ENCODE measurements at regions not wholly inside any gene's neighbourhood (a gene's known extent, or its start where the extent isn't known, plus 50 kb on each side); places are given as distances from the start of the nearest gene placed in this dataset.

DNA sequence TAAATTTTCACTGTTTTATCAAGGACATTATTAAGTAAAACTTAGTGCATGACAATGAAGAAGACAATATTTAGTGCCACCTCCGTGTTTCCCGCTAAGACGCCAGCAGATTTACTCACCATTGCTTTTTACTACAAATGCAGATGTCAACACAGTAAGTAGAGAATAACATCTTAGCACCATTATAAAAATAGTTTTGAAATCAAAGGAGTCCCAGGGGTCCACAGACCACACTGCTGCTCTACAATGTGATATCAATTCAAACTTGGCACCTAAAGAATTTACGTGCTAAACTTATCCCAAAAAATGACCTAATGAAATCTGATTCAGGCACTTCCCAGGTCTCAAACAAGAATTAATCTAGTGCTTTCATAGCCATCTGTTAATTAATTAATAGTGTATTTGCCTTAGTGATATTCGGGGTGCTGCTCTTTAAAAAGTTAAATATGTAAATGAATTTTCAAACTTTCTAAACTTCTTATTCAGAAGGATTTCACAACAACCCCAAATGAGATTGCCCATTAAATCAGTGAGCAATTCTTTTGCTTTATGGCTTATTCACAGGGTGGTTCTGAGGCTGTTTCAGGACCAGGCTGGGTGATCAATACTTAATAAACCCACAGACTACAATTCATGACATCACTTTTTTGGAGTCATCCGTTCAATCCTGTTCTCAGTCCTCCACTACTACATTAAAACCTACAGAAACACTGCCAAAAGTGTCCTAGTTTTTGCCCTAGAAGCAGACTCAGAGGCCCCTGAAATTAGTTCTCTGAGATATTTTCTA is 161.3 kb upstream of the LMNTD1 start:
- no peak overlapping the region for H3K4me2 ChIP-seq (ENCODE audit: low read length, poor library complexity, severe bottlenecking)
- WGBS: 97% methylated on average over 5 of the region's 6 CpGs
- no peak overlapping the region for H2BK5ac ChIP-seq (ENCODE audit: low read depth, low read length, poor library complexity, severe bottlenecking)

DNA sequence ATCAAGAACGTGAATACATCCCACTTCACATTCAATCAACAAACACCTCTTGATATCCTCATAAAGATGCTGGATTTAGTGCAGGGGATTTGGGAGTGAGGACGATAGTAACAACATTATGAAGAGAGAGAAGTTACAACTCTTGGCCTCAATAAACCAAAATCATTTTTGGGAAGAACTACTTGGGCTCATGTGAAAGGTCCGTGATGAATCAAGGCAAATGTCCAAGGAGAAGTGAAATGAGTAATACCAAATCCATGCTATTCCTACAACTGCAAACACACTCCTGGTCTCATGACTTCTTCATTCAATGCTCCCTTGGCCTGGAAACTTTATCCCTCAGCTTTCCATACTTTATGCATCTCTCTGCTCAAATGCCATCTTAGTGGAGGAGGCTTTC is 162.0 kb upstream of the LMNTD1 start:
- Histone ChIP-seq H3K18ac (ENCODE audit: low read depth in 1 of 2, low read length in 2 of 2) (no peak overlapping the region), H2BK120ac (ENCODE audit: low read depth, low read length) (no peak overlapping the region), H3K23ac (ENCODE audit: low read length in 2 of 2) (no peak overlapping the region), H4K8ac (ENCODE audit: low read length) (no peak overlapping the region), H3K27me3 (ENCODE audit: control insufficient read depth in 1 of 2, insufficient read depth in 1 of 2, low read length in 2 of 2) (no peaks in the 10 kb centered on the region), H2BK15ac (ENCODE audit: low read depth, poor library complexity, severe bottlenecking) (no peak overlapping the region), H2AFZ (ENCODE audit: low read depth, low read length) (no peak overlapping the region), H3K4me2 (ENCODE audit: low read length, poor library complexity, severe bottlenecking) (no peak overlapping the region), H2BK5ac (ENCODE audit: low read depth, low read length, poor library complexity, severe bottlenecking) (no peak overlapping the region), H2AK5ac (ENCODE audit: low read length, severe bottlenecking) (no peak overlapping the region), H3K14ac (ENCODE audit: low read length in 2 of 2) (no peak overlapping the region), H3K4me3 (ENCODE audit: insufficient read depth in 1 of 2, low read depth in 1 of 2, low read length in 2 of 2) (peak overlapping the region in 1 of 2 experiments; percentile 52), H2BK12ac (ENCODE audit: low read length in 2 of 2) (no peak overlapping the region), H3K9me3 (ENCODE audit: control insufficient read depth, low read length) (peaks cover 11% of the 10 kb centered on the region), H3K4me1 (ENCODE audit: control insufficient read depth, insufficient read depth, low read depth, low read length) (no peaks in the 10 kb centered on the region), H3K27ac (ENCODE audit: low read length, poor library complexity, severe bottlenecking) (no peak overlapping the region), H3K79me1 (replicated peaks; ENCODE audit: low read length, poor library complexity, severe bottlenecking) (no peaks in the 10 kb centered on the region), H4K91ac (ENCODE audit: low read length) (no peak overlapping the region), H3K36me3 (ENCODE audit: control insufficient read depth in 1 of 2, insufficient read depth in 2 of 2, low read depth in 1 of 2, low read length in 2 of 2) (no peaks in the 10 kb centered on the region), H3K9ac (ENCODE audit: low read length) (peak overlapping the region; percentile 88), H3K4ac (ENCODE audit: low read depth in 1 of 2, low read length in 2 of 2) (no peak overlapping the region)
- DNase-seq: no peak
- WGBS: 94% methylated on average over 1 of the region's 3 CpGs

More for the DNA sequence above, 161.3 kb upstream of the LMNTD1 start:
- H3K27me3 ChIP-seq (ENCODE audit: control insufficient read depth in 1 of 2, insufficient read depth in 1 of 2, low read length in 2 of 2): no peaks in the 10 kb centered on the region
- H3K18ac ChIP-seq (ENCODE audit: low read depth in 1 of 2, low read length in 2 of 2): no peak overlapping the region
- no peak overlapping the region for H2AFZ ChIP-seq (ENCODE audit: low read depth, low read length)
- H2BK15ac ChIP-seq (ENCODE audit: low read depth, poor library complexity, severe bottlenecking): no peak overlapping the region
- H3K4me1 ChIP-seq (ENCODE audit: control insufficient read depth, insufficient read depth, low read depth, low read length): no peaks in the 10 kb centered on the region
- peak overlapping the region; percentile 88 for H3K9ac ChIP-seq (ENCODE audit: low read length)
- H3K36me3 ChIP-seq (ENCODE audit: control insufficient read depth in 1 of 2, insufficient read depth in 2 of 2, low read depth in 1 of 2, low read length in 2 of 2): no peaks in the 10 kb centered on the region
- H3K4ac ChIP-seq (ENCODE audit: low read depth in 1 of 2, low read length in 2 of 2): no peak overlapping the region
- no peak overlapping the region for H4K91ac ChIP-seq (ENCODE audit: low read length)
- no peak overlapping the region for H3K23ac ChIP-seq (ENCODE audit: low read length in 2 of 2)
- H3K4me3 ChIP-seq (ENCODE audit: insufficient read depth in 1 of 2, low read depth in 1 of 2, low read length in 2 of 2): peak overlapping the region in 1 of 2 experiments; percentile 52
- no peak overlapping the region for H2BK12ac ChIP-seq (ENCODE audit: low read length in 2 of 2)
- no peak for DNase-seq
- no peak overlapping the region for H3K14ac ChIP-seq (ENCODE audit: low read length in 2 of 2)
- no peak overlapping the region for H3K27ac ChIP-seq (ENCODE audit: low read length, poor library complexity, severe bottlenecking)
- H4K8ac ChIP-seq (ENCODE audit: low read length): no peak overlapping the region
- no peaks in the 10 kb centered on the region for H3K79me1 ChIP-seq (replicated peaks; ENCODE audit: low read length, poor library complexity, severe bottlenecking)
- no peak overlapping the region for H2AK5ac ChIP-seq (ENCODE audit: low read length, severe bottlenecking)
- H2BK120ac ChIP-seq (ENCODE audit: low read depth, low read length): no peak overlapping the region
- H3K9me3 ChIP-seq (ENCODE audit: control insufficient read depth, low read length): peaks cover 13% of the 10 kb centered on the region

DNA sequence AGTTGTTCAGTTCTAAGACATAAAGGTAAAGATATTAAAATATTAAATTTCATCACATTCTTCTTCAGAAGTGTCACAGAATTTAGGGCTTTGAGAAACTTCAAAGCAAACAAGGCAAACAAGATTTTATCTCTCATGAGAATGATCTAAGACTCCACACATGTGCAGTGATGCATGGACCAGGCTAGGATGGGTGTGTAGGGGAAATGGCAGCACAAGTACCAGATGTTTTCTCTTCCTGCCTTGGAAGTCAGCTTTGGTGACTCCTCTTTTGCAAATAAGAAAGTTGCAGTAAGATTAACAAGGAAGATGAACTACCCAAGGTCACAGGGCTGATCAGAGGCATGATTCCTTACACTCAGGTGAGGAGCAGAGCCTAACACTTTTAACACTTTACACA is 163.8 kb upstream of the LMNTD1 start:
- Histone ChIP-seq H3K18ac (ENCODE audit: low read depth in 1 of 2, low read length in 2 of 2) (no peak overlapping the region), H2BK5ac (ENCODE audit: low read depth, low read length, poor library complexity, severe bottlenecking) (no peak overlapping the region), H3K4me3 (ENCODE audit: insufficient read depth in 1 of 2, low read depth in 1 of 2, low read length in 2 of 2) (no peak overlapping the region), H3K4me1 (ENCODE audit: control insufficient read depth, insufficient read depth, low read depth, low read length) (no peaks in the 10 kb centered on the region), H4K8ac (ENCODE audit: low read length) (no peak overlapping the region), H2AFZ (ENCODE audit: low read depth, low read length) (no peak overlapping the region), H3K79me1 (replicated peaks; ENCODE audit: low read length, poor library complexity, severe bottlenecking) (no peaks in the 10 kb centered on the region), H2BK15ac (ENCODE audit: low read depth, poor library complexity, severe bottlenecking) (no peak overlapping the region), H3K4me2 (ENCODE audit: low read length, poor library complexity, severe bottlenecking) (no peak overlapping the region), H3K9ac (ENCODE audit: low read length) (no peak overlapping the region), H3K4ac (ENCODE audit: low read depth in 1 of 2, low read length in 2 of 2) (no peak overlapping the region), H3K27me3 (ENCODE audit: control insufficient read depth in 1 of 2, insufficient read depth in 1 of 2, low read length in 2 of 2) (no peaks in the 10 kb centered on the region), H3K27ac (ENCODE audit: low read length, poor library complexity, severe bottlenecking) (no peak overlapping the region), H2BK12ac (ENCODE audit: low read length in 2 of 2) (no peak overlapping the region), H3K14ac (ENCODE audit: low read length in 2 of 2) (no peak overlapping the region), H2AK5ac (ENCODE audit: low read length, severe bottlenecking) (no peak overlapping the region), H3K23ac (ENCODE audit: low read length in 2 of 2) (no peak overlapping the region), H3K9me3 (ENCODE audit: control insufficient read depth, low read length) (no peaks in the 10 kb centered on the region), H4K91ac (ENCODE audit: low read length) (no peak overlapping the region), H3K36me3 (ENCODE audit: control insufficient read depth in 1 of 2, insufficient read depth in 2 of 2, low read depth in 1 of 2, low read length in 2 of 2) (no peaks in the 10 kb centered on the region), H2BK120ac (ENCODE audit: low read depth, low read length) (no peak overlapping the region)
- no peak for DNase-seq

DNA sequence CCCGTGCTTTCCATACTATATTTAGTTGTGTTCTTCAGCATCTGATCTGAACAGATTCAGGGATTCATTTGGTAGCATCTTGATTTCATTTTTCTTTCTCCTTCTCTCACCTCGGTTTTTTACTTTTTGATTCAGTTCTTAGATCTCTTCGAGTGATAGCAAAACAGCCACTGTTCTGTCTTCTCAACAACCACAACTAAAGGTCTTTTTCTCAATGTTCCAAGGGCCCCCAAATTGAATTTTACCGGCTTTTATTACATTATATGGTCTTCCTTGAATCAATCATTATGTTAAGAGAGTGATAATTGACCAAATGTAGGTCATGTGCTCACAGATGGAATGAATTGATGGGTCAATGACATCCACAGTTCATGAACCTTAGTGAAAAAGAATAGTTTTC is 164.5 kb upstream of the LMNTD1 start:
- 90% methylated on average over 3 of the region's 4 CpGs for WGBS
- Histone ChIP-seq H3K14ac (ENCODE audit: low read length in 2 of 2) (no peak overlapping the region), H4K8ac (ENCODE audit: low read length) (no peak overlapping the region), H4K91ac (ENCODE audit: low read length) (no peak overlapping the region), H2BK120ac (ENCODE audit: low read depth, low read length) (no peak overlapping the region), H2BK15ac (ENCODE audit: low read depth, poor library complexity, severe bottlenecking) (no peak overlapping the region), H3K36me3 (ENCODE audit: control insufficient read depth in 1 of 2, insufficient read depth in 2 of 2, low read depth in 1 of 2, low read length in 2 of 2) (no peaks in the 10 kb centered on the region), H3K27ac (ENCODE audit: low read length, poor library complexity, severe bottlenecking) (no peak overlapping the region), H2BK12ac (ENCODE audit: low read length in 2 of 2) (no peak overlapping the region), H3K23ac (ENCODE audit: low read length in 2 of 2) (no peak overlapping the region), H3K4ac (ENCODE audit: low read depth in 1 of 2, low read length in 2 of 2) (no peak overlapping the region), H3K9me3 (ENCODE audit: control insufficient read depth, low read length) (no peaks in the 10 kb centered on the region), H2AK5ac (ENCODE audit: low read length, severe bottlenecking) (no peak overlapping the region), H3K79me1 (replicated peaks; ENCODE audit: low read length, poor library complexity, severe bottlenecking) (no peaks in the 10 kb centered on the region), H3K4me1 (ENCODE audit: control insufficient read depth, insufficient read depth, low read depth, low read length) (no peaks in the 10 kb centered on the region), H3K4me3 (ENCODE audit: insufficient read depth in 1 of 2, low read depth in 1 of 2, low read length in 2 of 2) (no peak overlapping the region), H3K4me2 (ENCODE audit: low read length, poor library complexity, severe bottlenecking) (no peak overlapping the region), H3K18ac (ENCODE audit: low read depth in 1 of 2, low read length in 2 of 2) (no peak overlapping the region), H3K27me3 (ENCODE audit: control insufficient read depth in 1 of 2, insufficient read depth in 1 of 2, low read length in 2 of 2) (no peaks in the 10 kb centered on the region), H2BK5ac (ENCODE audit: low read depth, low read length, poor library complexity, severe bottlenecking) (no peak overlapping the region), H2AFZ (ENCODE audit: low read depth, low read length) (no peak overlapping the region), H3K9ac (ENCODE audit: low read length) (no peak overlapping the region)
- DNase-seq: no peak
